Frontal cortex (tissue), 3 donors: ENCODE measurements at regions not wholly inside any gene's neighbourhood (a gene's known extent, or its start where the extent isn't known, plus 50 kb on each side); places are given as distances from the start of the nearest gene placed in this dataset.

Experiments used
- DNase-seq, 2 donors: peaks; one replicate each; pipeline ENCODE4 v3.0.0; 2012; ENCODE audit warnings: low spot score in 2 of 2
- FAIRE-seq: peaks from 2 replicates; lab custom pipeline; 2012; peaks lifted over from hg19 to GRCh38; lab: Jason Lieb, UNC
- donor health status: control.
- donor health status: control.
- donor health status: control.

DNA sequence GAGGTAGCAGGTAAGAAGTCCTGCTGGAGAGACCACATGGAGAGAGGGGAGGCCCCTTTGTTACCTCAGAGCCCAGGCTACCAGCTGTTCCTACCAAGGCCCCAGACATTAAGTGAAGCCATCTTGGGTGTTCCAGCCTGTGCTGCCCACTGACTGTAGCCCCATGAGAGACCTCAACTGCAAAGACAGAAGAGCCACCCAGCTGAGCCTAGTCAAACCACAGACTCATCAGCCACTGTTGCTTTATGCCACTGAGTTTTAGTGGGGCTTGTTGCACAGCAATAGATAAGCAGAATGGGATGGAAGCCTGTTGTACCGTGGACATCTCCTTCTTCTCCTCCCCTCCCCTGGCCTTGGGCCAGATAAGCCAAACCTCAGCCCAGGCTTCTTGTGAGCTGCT lies 83.9 kb downstream of the ADRA2C start:
- DNase-seq (no peak), FAIRE-seq (no peak)

- no peak for FAIRE-seq
- no peak for DNase-seq
Measured at GRCh38 chr4:3851211-3851610, 85.0 kb downstream of the ADRA2C start.

DNA sequence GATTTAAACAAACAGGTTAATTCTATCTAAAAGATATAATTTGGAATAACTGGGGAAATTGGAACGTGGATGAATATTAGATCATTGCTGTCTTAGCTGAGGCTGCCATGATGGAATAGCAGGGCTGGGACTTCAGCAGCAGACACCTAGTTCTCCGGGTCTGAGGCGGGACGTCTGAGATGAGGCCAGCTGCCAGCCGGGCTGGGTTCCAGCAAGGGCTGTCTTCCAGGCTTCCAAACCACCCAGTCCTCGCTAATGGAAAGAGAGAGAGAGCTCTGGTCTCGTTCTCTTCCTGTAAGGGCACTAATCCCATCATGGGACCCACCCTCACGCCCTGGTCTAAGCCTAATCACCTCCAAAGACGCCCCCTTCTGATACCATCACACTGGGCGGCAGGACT lies 85.7 kb downstream of the ADRA2C start:
- FAIRE-seq (no peak), DNase-seq (no peak)

GRCh38 chr4:3852309-3852708 lies 86.1 kb downstream of the ADRA2C start:
- DNase-seq, result no peak

GRCh38 chr4:3852711-3853110 lies 86.5 kb downstream of the ADRA2C start:
- FAIRE-seq (no peak), DNase-seq (no peak)

More at GRCh38 chr4:3852309-3852708, 86.1 kb downstream of the ADRA2C start:
- no peak for FAIRE-seq

GRCh38 chr4:3853388-3854035 lies 87.3 kb downstream of the ADRA2C start:
- FAIRE-seq (no peak), DNase-seq (no peak)

DNA sequence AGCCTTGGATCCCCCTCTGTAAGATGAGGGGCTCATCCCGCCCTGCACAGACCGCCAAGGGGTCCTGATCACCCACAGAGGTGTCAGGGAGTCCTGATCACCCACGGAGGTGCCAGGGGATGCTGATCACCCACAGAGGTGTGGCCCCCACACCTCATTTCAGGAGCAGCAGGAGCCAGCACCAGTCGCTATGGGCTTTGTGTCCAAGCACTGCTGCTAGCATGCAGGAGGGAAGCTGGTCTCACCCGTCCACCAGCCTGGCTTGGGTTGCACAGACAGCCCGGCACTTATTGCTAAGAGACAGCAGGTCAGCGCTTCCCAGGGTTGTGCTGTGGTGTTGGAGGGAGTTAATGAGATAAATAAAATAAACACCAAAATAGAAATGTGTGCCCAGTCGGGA lies 88.5 kb downstream of the ADRA2C start:
- DNase-seq (no peak), FAIRE-seq (no peak)

- FAIRE-seq, result no peak
- no peak for DNase-seq
Measured at GRCh38 chr4:3855646-3856045, 89.5 kb downstream of the ADRA2C start.

DNA sequence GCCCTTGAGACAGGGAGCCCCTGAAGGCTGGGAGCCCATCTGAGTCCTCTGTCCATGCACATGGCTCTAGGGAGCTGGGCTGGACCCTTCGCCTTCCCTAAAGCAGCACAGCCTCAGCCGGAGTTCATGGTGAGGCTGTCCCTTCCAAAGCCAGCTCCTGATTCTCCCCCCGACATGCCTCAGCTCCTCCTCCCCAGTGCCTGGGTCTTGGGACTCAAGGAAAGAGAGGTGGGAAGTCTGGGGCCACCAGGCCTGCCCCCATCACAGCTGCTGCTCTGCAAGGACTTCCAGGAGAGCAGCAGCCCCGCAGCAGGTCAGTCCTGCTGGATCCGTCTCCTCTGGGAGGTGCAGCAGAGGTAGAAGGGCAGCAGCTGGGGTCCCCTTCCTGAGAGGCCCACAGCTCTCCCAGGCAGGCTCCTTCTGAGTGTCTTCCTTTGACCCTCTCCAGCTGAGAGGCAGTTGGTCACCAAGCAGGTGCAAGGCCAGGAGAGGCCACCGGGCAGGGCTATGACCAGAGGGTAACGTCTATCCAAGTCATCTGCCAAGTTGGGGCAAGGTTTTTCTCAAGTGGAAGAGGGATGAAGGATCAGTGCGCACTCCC lies 90.5 kb downstream of the ADRA2C start:
- FAIRE-seq, result no peak
- DNase-seq, result no peak

- DNase-seq (no peak), FAIRE-seq (no peak)
Measured at GRCh38 chr4:3857269-3857926, 91.2 kb downstream of the ADRA2C start.

GRCh38 chr4:3858046-3858730 lies 92.0 kb downstream of the ADRA2C start:
- no peak for FAIRE-seq
- DNase-seq, result no peak

DNA sequence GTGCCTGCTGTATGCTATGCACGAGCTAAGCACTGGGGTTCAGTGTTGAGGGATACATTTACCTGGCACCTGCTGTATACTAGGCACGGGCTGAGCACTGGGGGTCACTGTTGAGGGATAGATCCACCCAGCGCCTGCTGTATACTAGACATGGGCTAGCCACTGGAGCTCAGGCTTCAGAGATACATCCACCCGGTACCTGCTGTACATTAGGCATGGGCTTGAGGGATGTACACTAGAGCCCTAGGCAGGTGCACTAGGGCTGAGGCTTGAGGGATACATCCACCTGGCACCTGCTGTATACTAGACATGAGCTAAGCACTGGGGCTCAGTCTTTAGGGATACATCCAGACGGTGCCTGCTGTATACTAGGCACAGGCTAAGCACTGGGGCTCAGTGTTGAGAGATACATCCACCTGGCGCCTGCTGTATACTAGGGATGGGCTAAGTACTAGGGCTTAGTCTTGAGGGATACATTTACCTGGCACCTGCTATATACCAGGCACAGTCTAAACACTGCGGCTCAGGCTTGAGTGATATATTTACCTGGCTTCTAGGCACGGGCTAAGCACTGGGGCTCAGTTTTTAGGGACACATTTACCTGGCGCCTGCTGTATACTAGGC lies 92.7 kb downstream of the ADRA2C start:
- FAIRE-seq, result no peak
- DNase-seq, result no peak

DNA sequence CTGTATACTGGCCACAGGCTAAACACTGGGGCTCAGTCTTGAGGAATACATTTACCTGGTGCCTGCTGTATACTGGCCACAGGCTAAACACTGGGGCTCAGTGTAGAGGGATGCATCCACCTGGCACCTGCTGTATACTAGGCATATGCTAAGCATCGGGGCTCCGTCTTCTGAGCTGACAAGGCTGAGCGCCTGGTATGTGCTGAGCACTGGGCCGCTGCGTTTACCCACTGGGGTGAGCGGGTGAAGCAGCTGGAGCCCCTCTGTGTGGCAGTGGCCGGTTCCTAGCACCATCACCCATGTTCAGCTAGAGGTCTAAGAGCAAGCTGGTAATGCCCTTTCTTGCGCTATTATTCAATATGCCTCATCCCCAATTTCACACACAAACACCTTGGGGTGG lies 93.4 kb downstream of the ADRA2C start:
- FAIRE-seq, result no peak

GRCh38 chr4:3860061-3860912 lies 94.1 kb downstream of the ADRA2C start:
- FAIRE-seq, result no peak
- DNase-seq, result no peak

More for the DNA sequence above, 93.4 kb downstream of the ADRA2C start:
- DNase-seq, result no peak

DNA sequence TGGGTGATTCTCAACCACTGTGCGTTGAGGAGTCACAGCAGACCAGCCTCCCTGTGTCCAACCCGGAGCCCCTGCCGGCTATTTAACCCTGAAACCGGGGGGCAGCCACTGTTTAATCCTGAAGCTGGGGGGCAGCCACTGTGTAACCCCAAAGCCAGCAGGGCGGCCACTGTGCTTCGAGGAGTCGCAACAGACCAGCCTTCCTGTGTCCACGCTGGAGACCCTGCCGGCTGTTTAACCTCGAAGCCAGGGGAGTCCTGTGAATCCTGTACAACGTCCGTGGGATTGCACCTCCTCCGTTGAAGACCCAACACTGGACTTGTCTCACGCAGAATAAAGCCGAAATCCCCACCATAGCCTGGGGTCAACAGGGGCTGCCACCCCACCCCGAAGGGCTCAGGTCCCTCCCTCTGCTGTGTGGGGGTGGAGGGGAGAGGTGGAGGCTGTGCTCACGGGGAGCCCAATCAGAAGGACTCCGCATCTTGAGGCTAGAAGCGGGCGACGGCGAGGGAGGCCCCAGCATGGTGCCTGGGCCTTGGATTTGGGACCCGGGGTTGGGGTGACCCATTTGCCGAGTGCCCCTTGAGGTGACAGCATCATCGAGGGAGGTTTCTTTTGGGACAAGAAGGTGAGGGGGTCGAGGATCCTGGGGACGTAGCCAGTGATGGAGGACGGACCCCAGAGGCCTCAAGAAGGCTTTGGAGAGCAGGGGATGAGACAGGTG lies 94.9 kb downstream of the ADRA2C start:
- no peak for DNase-seq
- no peak for FAIRE-seq

GRCh38 chr4:3861720-3862639 lies 95.8 kb downstream of the ADRA2C start:
- no peak for FAIRE-seq

GRCh38 chr4:3862640-3863420 lies 96.6 kb downstream of the ADRA2C start:
- FAIRE-seq (no peak), DNase-seq (peak in 1 of 2 donors; percentile 62)

More at GRCh38 chr4:3861720-3862639, 95.8 kb downstream of the ADRA2C start:
- no peak for DNase-seq
